ENCODE measurements at regions not wholly inside any gene's neighbourhood (a gene's known extent, or its start where the extent isn't known, plus 50 kb on each side); places are given as distances from the start of the nearest gene placed in this dataset.
A peak's percentile ranks its signal among the peaks of the same experiment; 100 is the strongest.

DNA sequence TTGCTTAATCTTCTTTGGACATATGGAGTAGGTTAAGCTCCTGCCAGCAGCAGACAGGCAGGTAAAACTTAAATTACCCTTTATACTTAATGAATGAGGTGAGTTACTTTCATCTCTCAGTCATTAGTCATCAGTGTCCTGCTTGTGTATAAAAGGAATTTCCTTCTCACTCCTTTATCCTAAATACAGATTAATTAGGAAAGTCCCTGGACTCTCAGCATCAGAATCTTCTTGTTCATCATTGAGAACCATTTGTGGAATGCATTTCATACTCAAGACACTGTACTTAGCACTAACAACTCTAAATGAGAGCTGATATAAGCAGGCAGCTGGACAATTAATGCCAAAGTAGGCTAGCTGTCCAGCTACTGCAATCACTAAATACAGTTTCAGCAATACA lies 630.4 kb downstream of the METTL15 start:
- no peak for DNase-seq (ENCODE audit: low spot score)

- DNase-seq (ENCODE audit: low spot score), result no peak
These were observed 628.1 kb downstream of the METTL15 start for GRCh38 chr11:28736256-28736655.

GRCh38 chr11:28735511-28735910 lies 627.3 kb downstream of the METTL15 start:
- no peak for DNase-seq (ENCODE audit: low spot score)

DNA sequence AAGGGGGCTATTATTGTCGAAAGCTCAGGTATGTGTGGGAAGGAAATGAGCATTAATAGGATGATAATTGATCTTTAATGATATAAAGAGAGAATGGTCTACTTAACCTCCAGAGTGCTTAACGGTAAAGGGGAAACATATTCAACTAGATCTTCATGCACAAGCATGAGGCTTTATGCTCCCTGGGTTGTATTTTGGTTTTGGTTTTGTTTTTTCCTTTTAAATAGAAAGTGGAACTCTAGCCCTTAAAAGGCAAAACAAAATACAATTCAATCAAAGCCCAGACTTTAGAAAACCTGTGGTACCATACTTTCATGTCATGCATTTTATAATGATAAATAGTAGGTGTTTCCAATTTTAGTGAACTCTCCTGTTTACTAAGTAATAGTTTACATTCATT lies 622.7 kb downstream of the METTL15 start:
- no peak for DNase-seq (ENCODE audit: low spot score)

DNA sequence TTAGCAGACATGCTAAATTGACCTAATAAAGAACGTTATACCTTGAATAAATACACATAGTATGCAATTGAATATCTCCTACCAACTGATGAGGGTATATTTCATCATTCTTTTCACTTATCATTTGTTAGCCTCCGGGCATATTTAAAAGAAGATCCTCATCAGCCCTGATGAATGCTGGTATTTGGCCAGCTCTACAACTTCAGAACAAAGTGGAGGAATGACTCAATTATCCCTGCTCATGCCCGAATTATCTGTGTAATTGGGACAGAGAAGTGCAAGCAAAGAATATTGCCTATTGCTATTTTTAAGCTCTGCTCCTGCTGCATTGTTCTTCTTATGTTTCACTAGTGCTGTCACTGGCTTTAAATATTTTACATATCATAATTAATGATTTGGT lies 622.1 kb downstream of the METTL15 start:
- no peak for DNase-seq (ENCODE audit: low spot score)

- no peak for DNase-seq (ENCODE audit: low spot score)
These were observed 621.2 kb downstream of the METTL15 start for GRCh38 chr11:28729339-28729738.

GRCh38 chr11:28728666-28729065 lies 620.5 kb downstream of the METTL15 start:
- DNase-seq (ENCODE audit: low spot score), result no peak

DNA sequence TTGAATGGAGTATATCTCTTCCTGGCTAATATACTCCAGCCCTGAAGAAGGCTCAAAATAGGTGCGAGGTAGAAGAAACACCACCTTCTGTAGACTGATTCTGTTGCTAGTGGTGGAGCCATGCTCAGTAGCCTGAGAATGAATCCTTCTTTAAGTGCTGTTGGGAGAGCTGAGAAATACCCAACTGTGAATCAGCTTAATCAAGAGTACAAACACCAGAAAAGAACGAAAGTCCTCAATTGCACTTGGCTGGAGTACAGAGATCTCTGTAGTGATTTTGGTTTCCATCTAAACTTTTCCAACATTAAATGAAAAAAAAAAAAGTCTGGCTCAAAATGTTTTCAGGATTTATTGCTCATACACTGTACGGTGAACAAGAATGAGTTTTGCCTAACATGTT lies 619.1 kb downstream of the METTL15 start:
- DNase-seq (ENCODE audit: low spot score), result no peak

GRCh38 chr11:28726432-28726831 lies 618.2 kb downstream of the METTL15 start:
- DNase-seq (ENCODE audit: low spot score), result no peak

DNA sequence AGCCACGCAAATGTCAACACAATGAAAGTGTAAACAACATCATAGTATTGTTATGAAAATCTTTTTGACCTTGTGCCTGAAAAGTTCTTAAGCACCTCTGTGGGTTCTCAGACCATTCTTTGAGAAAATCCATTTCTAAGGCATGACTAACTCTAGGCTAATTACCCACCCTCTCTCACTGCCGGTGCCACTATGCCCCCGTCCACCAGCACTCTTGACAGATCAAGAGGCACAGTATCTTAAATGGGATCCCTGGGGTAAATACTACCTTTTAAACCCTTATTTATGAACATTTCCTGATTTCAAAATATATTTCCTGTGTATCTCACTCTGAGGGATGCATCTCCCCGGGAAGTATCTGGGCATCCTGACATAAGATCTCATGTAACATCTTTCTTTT lies 607.5 kb downstream of the METTL15 start:
- DNase-seq (ENCODE audit: low spot score), result no peak

GRCh38 chr11:28713850-28714249 lies 605.7 kb downstream of the METTL15 start:
- no peak for DNase-seq (ENCODE audit: low spot score)

DNA sequence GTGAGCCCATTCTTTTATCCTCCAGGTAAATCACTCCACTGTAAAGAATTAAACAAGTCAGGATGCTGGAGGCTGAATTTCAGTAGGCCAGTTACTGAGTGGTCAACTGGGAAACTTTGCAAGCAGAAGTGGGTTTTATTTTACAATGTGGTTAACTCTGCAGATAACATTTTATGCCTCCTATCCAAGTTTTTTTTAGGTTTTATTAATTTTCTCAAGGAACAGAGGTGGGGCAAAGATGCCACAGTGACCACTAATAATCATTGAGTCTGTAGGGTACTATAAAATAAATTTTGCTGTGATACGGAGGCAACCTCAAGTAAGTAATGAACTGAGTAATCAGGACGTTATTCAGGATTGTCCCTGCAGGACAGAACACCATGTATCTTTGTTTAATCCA lies 599.9 kb downstream of the METTL15 start:
- DNase-seq (ENCODE audit: low spot score), result no peak

DNA sequence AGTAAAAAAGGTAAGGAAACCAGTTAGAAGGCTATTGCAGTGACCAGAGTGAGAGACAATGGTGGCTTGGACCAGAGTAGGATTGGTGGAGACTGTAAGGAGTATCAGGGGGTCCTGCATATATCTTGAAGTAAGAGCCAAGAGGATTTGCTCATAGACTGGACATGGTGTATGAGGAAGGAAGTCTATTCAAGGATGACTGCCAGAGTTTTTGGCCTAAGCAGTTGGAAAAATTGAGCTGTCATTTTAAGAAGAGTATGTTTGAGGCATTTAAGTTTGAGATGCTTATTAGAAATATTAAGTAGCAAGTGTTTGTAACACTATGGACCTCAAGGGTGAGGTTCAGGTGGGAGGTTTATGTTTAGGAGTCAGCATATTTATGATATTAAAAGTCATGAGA lies 596.6 kb downstream of the METTL15 start:
- DNase-seq (ENCODE audit: low spot score), result no peak

DNA sequence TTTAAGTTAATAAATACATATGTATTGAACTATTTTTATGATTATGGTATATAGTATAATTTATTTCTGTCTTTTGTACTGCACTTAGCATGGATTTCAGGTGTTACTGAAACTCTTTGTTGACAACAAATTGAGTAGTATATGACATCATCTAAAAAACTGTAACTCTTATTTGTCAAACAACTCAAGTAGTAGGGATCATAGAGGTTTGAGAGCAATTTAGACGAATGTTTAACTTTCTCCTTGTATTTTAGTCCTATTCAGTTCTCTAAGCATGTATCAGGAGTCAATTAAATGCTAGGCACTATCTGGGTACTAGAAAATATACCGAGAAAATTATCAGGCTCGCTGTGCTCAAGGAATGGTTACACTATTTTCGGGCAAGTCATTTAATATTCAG lies 595.2 kb downstream of the METTL15 start:
- DNase-seq (ENCODE audit: low spot score), result no peak

- no peak for DNase-seq (ENCODE audit: low spot score)
These were observed 594.7 kb downstream of the METTL15 start for GRCh38 chr11:28702871-28703270.

GRCh38 chr11:28702450-28702790 lies 594.2 kb downstream of the METTL15 start:
- DNase-seq (ENCODE audit: low spot score), result no peak

- DNase-seq (ENCODE audit: low spot score), result no peak
These were observed 593.7 kb downstream of the METTL15 start for GRCh38 chr11:28701760-28702449.

DNA sequence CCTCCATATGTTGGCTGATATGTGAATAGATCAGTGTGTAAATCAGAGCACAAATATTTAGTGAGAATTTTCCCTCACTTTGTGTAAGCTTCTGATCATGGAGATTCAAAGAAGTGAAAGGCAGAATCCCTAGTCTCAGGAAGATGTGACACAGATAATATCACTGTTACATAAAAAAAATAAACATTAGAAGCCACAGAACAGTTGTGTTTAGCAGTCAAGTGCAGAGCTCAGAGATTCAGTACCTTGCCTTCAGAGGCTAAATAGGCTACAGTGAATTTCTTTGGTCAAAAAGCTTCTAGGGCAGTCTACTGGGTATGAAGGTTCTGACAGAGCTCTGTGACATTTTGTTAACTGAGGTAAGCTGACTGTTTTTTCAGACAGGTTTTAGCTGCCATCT lies 591.5 kb downstream of the METTL15 start:
- DNase-seq (ENCODE audit: low spot score), result no peak

GRCh38 chr11:28697920-28698827 lies 590.0 kb downstream of the METTL15 start:
- peak; percentile 34 for DNase-seq (ENCODE audit: low spot score)

DNA sequence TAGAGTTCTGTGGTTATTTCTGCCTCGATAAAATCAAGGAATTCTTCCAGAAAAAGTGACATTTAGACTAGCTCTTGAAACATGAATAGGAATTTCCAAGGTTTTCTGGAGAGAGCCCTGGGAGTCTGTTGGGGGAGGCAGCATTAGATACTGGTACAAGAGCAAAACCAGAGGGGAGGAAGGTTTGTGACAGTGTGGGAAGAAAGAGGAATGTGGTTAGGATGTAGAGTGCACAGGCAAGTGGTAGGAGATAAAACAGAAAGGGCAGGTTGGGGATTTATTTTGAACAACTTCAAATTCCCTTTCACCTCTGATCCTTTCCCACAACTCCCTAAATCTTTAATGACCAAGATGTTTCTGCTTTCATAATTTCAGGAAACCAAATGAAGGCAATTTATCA lies 588.4 kb downstream of the METTL15 start:
- DNase-seq (ENCODE audit: low spot score), result no peak

DNA sequence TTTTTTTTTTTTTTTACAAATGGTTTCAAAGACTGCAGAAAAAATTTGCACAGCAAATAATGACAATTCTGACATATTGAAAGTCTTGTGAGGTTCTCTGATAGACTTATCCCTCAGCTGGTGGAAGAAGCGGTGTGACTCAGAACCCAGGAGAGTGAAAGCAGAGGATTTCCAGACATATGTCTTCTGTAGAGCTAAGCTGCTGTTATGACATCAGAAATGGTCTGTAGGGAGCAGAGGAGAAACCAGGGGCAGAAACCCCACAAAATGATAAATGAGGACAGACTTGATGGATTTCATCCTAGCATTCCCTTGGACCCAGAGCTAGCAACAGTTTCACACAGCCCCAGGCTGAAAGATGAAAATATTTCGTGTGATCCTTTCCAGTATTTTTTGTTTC lies 582.6 kb downstream of the METTL15 start:
- no peak for DNase-seq (ENCODE audit: low spot score)

- DNase-seq (ENCODE audit: low spot score), result no peak
These were observed 575.9 kb downstream of the METTL15 start for GRCh38 chr11:28684011-28684586.

DNA sequence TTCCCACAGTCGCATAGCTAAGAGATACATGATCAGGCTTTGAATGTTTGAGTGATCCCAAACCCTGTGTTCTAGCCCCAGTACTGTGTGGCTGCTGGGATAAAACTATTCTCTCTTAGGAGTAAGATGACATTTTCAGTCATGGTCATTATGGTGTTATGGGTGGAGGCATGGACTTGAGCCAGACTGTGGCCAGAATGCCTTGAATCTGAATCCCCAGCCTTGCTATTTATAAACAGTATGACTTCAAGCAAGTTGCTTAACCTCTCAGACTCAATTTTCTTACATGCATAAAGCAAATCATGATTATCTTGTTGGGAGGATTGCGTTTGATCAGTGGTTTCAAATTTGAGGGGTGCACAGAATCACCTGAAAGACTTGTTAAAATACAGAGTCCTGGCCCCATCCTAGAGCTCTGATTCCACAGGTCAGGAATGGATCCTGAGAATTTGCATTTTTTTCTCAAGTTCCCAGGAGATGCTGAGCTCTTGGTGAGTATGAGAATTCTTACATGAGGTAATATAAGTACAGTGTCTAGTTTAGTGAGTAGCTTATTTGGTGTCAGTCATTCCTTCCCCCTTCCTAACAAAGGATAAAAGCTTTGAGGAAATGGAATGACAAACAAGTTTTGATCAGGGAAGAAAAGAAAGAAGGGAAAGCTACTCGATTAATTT lies 571.7 kb downstream of the METTL15 start:
- peak; percentile 63 for DNase-seq (ENCODE audit: low spot score)

Measured in AG08396 (cell line).